Germinal center (tissue), 1 donor: ENCODE measurements at regions not wholly inside any gene's neighbourhood (a gene's known extent, or its start where the extent isn't known, plus 50 kb on each side); places are given as distances from the start of the nearest gene placed in this dataset.
"Not testable (repeated sequence)": the region's sequence is repeated elsewhere in the genome, so short reads cannot be mapped to it uniquely, and the experiment has no call there.

ENCODE experiments used
- DNase-seq: peaks from one replicate; pipeline ENCODE4 v3.0.0; 2012; ENCODE audit warnings: mixed read lengths, low spot score

GRCh38 chr6:105880030-105880492 is 206.1 kb upstream of the PRDM1 start:
- no peak for DNase-seq

- no peak for DNase-seq
Measured at GRCh38 chr6:105879146-105879545, 207.0 kb upstream of the PRDM1 start.

DNA sequence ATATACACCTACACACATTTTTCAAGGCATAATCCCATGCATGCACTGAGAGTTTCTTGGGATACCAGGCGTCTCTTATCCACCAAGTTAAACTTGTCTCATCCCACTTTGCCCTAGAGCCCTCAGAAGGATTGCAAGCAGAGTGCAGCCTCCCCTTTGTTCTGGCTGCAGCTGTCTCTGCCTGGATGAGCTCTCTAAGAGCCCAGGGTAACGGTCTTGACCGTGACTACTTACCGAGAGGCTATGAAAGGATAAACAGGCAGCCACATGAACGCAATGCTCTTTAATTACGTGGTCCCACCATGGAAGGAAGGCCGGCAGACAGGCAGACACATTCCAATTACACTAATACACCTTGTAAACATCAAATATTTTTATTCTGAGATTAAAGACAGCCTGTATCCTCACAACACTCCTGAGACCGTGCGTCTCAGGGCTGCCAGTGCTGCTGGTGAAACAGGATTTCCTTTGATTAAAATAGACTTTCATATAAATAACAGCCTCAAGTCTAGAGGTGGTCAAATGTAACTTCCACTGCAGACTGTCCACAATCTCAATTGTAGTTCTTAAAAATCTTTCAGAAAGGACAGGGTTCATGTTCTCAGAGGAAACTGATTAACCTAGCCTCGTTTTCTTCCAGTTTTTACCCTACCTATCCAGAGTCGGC is 210.0 kb upstream of the PRDM1 start:
- DNase-seq: no peak

DNA sequence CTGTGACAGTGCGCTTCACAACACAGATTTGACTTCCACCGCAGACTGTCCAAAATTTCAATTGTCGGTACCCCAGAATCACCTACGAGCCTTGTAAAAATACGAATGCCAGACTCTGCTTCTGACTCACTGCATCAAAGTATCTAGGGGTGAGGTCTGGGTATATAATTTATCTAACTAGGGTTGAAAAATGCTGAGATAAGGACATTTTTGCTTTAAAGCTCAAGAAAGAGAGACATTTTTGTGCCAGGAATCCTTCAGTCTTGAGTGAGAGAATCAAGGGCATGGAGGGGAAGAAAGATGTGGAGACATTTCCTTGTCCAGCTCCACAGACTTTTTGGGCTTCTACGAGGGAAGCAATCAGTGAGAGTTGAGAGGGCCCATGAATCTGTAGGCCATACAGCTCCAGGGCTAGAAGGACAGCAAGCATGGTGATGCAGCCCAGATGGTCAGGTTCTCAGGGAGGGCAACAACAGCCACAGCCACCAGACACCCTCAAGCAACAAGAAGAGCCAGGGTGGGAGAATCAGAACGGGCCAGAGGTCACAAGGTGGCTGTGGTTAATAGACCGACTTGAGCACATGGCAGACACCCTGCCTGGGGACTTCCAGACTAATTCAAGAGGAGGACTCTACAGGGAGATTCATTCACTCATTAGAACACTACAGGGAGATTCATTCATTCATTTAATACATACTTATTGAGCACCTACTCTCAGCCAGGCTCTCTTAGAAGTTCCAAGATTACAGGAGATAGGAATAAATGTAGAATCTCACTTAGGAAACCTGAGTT is 211.1 kb upstream of the PRDM1 start:
- DNase-seq: no peak

DNA sequence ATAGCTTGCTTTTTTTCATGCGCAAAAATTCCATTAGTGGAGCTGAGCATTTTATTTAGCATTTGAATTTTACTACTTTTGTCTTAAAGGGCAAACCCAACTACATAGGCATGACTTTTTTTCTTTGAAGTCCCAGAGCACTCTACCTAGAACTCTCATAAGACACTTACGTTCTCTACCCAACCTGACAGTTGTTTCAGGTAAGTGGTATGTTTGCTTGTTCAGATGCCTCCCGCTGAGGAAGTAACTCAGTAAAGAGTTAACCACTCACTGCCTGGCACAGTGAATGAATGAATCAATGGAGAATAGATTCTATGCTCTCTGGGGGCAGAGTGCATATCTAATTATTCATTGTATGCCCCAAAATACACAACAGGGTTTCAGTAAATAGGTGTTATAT is 212.3 kb upstream of the PRDM1 start:
- no peak for DNase-seq

- no peak for DNase-seq
Measured at GRCh38 chr6:105873211-105873704, 212.9 kb upstream of the PRDM1 start.

DNA sequence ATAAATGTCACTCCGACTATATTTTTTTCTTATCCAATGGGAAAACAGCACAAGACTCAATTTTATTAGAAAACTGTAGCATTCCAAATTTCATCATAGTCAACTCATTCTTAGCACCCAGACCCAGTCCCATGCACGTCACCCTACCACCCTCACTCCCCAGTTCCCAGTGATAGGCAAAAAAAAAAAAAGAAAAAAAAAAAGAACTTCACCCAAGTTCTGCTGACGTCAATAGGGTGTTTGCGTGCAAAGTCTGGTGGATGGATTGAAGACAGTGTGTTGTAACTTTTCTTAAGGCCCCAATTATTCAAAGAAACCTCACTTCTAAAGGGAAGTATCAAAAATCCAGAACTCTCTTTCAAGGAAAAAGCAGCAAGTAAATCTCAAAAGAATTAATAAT is 213.9 kb upstream of the PRDM1 start:
- no peak for DNase-seq

DNA sequence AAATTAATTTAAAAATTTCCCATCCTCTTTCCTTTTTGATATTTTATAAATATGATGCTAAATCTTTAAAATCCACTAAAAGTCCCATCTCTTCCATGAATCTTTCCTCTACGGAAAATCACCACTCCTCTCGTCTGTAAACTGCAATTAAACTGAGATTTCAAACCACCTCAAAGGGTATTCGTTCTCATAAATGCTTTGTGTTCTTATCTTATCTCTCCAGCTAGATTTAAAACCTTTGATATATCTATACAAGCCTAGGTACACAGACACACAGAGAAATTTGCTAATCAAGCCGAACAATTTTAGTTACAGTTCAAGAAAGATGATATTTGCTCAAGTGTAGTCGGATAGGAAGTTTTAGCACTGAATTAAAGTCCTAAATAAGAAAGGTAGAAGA is 214.6 kb upstream of the PRDM1 start:
- DNase-seq: no peak

DNA sequence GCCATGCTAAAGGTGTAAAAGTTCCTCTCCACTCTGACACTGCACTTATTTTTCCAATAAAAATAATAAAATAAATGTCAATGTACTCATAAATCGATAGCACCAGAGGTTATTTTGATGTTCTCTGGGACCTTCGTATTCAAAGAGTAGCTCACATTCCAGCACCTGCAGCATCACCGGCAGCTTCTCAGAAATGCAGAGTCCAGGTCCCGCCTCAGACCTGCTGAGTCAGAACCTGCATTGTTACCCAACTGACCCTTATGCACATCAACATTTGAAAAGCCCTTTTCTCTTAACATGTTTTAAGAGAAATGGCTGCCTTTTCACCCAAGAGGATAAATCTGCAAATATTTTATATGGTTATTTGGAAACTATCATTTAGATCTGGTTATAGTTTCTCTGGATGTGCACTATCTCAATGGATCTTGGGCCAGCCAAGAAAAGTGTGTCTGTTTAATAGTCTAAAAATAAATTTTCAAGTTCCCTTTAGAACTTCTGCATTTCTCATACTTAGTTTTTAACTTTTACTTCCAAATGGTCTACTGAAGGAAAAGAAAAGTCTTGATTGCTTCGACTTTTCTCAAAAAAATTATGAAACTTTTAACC is 216.2 kb upstream of the PRDM1 start:
- no peak for DNase-seq

- DNase-seq: no peak
Measured at GRCh38 chr6:105868823-105869460, 217.2 kb upstream of the PRDM1 start.

DNA sequence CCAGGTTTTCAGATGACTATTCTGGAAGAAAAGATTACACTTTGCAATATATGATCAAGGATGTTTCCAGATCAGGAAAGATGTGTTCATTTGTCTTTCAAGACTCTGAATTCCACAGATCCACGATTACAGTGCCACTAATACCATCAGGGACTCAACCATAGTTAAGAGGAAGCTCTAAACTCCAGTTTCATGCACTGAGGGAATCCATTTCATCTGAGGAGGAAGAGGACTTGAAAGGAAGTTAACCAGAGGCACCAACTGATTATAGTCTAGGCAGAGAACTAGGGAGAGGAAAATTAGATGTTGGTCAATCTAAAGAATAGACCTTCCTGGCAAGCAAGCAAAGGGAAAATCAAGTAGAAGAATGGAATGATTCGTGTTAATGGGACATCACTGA is 218.3 kb upstream of the PRDM1 start:
- DNase-seq: no peak

GRCh38 chr6:105867277-105867676 is 218.9 kb upstream of the PRDM1 start:
- no peak for DNase-seq

DNA sequence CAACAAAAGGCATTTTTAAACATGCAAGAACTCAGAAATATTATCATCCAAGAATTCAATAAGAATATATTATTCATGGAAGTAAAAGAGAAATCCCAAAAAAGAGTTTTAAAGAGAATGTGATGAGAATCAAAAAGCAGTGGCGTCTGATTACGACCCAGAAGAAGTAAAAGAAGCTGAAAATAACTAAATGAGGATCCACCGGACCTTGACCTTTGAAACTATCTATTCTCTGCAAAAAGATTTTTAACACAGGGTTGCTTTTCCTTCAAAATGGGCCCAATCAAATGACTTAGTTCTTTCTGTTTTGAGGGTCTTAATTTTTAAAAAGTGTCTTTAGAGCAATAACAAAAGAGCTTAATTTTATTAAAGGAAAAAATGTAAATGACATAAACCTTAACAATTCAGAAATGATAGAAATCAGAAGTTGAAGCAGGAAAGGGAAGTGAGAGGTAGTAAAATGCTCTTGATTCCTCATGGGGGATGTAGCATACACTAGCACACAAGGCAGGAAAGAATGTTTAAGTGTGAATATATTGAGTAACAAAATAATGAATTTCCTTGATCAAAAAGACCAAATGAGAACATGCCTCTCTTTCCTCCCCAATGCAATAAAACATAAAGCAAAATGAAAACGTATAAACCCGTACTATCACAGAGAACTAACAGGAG is 223.1 kb upstream of the PRDM1 start:
- no peak for DNase-seq

GRCh38 chr6:105860927-105861326 is 225.2 kb upstream of the PRDM1 start:
- not testable (repeated sequence) for DNase-seq

DNA sequence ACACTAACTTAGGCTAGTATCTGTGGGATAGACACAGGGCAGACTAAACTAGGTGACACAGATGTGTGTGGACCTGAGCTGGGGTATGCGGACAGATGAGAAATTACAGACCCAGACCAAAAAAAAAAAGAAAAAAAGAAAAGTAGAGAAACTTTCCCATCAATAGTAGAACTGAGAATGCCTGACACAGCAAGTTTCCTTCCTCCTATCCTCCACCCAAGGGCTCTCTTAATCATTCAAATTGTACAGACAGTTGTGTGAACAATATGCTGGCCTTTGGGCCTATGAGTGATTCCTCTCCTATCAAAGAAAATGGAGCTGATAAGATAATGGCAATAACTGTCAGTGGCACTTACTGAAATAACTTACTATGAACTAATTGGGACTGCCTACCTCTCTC is 226.7 kb upstream of the PRDM1 start:
- DNase-seq: no peak

- not testable (repeated sequence) for DNase-seq
Measured at GRCh38 chr6:105858639-105859038, 227.5 kb upstream of the PRDM1 start.

- no peak for DNase-seq
Measured at GRCh38 chr6:105855433-105855832, 230.7 kb upstream of the PRDM1 start.

DNA sequence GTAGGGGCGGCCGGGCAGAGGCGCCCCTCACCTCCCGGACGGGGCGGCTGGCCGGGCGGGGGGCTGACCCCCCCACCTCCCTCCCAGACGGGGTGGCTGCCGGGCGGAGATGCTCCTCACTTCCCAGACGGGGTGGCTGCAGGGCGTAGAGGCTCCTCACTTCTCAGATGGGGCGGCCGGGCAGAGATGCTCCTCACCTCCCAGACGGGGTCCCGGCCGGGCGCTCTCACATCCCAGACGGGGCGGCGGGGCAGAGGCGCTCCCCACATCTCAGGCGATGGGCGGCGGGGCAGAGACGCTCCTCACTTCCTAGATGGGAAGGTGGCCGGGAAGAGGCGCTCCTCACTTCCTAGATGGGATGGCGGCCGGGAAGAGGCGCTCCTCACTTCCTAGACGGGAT is 232.2 kb upstream of the PRDM1 start:
- not testable (repeated sequence) for DNase-seq

GRCh38 chr6:105851606-105852005 is 234.5 kb upstream of the PRDM1 start:
- no peak for DNase-seq

- no peak for DNase-seq
Measured at GRCh38 chr6:105851113-105851580, 235.0 kb upstream of the PRDM1 start.

GRCh38 chr6:105850261-105851112 is 235.6 kb upstream of the PRDM1 start:
- no peak for DNase-seq
